ENCODE measurements at regions not wholly inside any gene's neighbourhood (a gene's known extent, or its start where the extent isn't known, plus 50 kb on each side); places are given as distances from the start of the nearest gene placed in this dataset.

GRCh38 chr10:31586723-31587638 is 268.0 kb downstream of the ZEB1 start:
- no peak overlapping the region for H3K27ac ChIP-seq
- WGBS, result 83% methylated on average over 21 of the region's 22 CpGs

GRCh38 chr10:31584876-31585275 is 265.9 kb downstream of the ZEB1 start:
- 55% methylated on average over 6 of the region's 6 CpGs for WGBS
- no peak for DNase-seq (ENCODE audit: low spot score)
- Histone ChIP-seq H3K27ac (no peak overlapping the region), H3K9me3 (no peaks in the 10 kb centered on the region), H3K36me3 (no peaks in the 10 kb centered on the region), H3K4me3 (no peak overlapping the region), H3K4me1 (replicated peaks) (no peaks in the 10 kb centered on the region), H3K27me3 (replicated peaks; ENCODE audit: insufficient read depth) (peaks cover 2% of the 10 kb centered on the region)
- no peak for TF ChIP-seq POLR2AphosphoS5 (IDR thresholded peaks at IDR 0.05)
- intact Hi-C loops (cut with DNase I), result no loop called here

More at GRCh38 chr10:31586723-31587638, 268.0 kb downstream of the ZEB1 start:
- H3K4me3 ChIP-seq, result no peak overlapping the region
- no peaks in the 10 kb centered on the region for H3K36me3 ChIP-seq
- TF ChIP-seq POLR2AphosphoS5 (IDR thresholded peaks at IDR 0.05) (no peak), CTCF (IDR thresholded peaks at IDR 0.05) (no peak), POLR2A (IDR thresholded peaks at IDR 0.05) (no peak)
- no peak for DNase-seq (ENCODE audit: low spot score)
- no peaks in the 10 kb centered on the region for H3K4me1 ChIP-seq (replicated peaks)
- no peaks in the 10 kb centered on the region for H3K9me3 ChIP-seq
- peaks cover 2% of the 10 kb centered on the region for H3K27me3 ChIP-seq (replicated peaks; ENCODE audit: insufficient read depth)
- intact Hi-C loops (cut with DNase I), result no loop called here

- H3K4me1 ChIP-seq (replicated peaks), result no peaks in the 10 kb centered on the region
- no peaks in the 10 kb centered on the region for H3K36me3 ChIP-seq
- TF ChIP-seq POLR2A (IDR thresholded peaks at IDR 0.05) (no peak), POLR2AphosphoS5 (IDR thresholded peaks at IDR 0.05) (no peak), CTCF (IDR thresholded peaks at IDR 0.05) (no peak)
- DNase-seq (ENCODE audit: low spot score), result no peak
- H3K9me3 ChIP-seq, result no peaks in the 10 kb centered on the region
- H3K27me3 ChIP-seq (replicated peaks; ENCODE audit: insufficient read depth), result peaks cover 2% of the 10 kb centered on the region
- 79% methylated on average over 12 of the region's 12 CpGs for WGBS
- intact Hi-C loops (cut with DNase I), result no loop called here
- H3K27ac ChIP-seq, result no peak overlapping the region
- no peak overlapping the region for H3K4me3 ChIP-seq
Observed at GRCh38 chr10:31584098-31584631, 265.1 kb downstream of the ZEB1 start.

GRCh38 chr10:31583293-31583692 is 264.3 kb downstream of the ZEB1 start:
- Histone ChIP-seq H3K4me1 (replicated peaks) (no peaks in the 10 kb centered on the region), H3K4me3 (no peak overlapping the region), H3K27ac (no peak overlapping the region), H3K9me3 (no peaks in the 10 kb centered on the region), H3K27me3 (replicated peaks; ENCODE audit: insufficient read depth) (peaks cover 2% of the 10 kb centered on the region), H3K36me3 (no peaks in the 10 kb centered on the region)
- intact Hi-C loops (cut with DNase I), result no loop called here
- TF ChIP-seq CTCF (IDR thresholded peaks at IDR 0.05), result no peak
- WGBS, result 71% methylated on average over 6 of the region's 6 CpGs
- DNase-seq (ENCODE audit: low spot score), result no peak

GRCh38 chr10:31582365-31583052 is 263.5 kb downstream of the ZEB1 start:
- Histone ChIP-seq H3K9me3 (no peaks in the 10 kb centered on the region), H3K4me3 (no peak overlapping the region), H3K36me3 (no peaks in the 10 kb centered on the region), H3K4me1 (replicated peaks) (no peaks in the 10 kb centered on the region), H3K27me3 (replicated peaks; ENCODE audit: insufficient read depth) (peaks cover 2% of the 10 kb centered on the region), H3K27ac (no peak overlapping the region)
- DNase-seq (ENCODE audit: low spot score), result no peak
- intact Hi-C loops (cut with DNase I), result no loop called here
- TF ChIP-seq POLR2AphosphoS5 (IDR thresholded peaks at IDR 0.05) (no peak), CTCF (IDR thresholded peaks at IDR 0.05) (no peak), POLR2A (IDR thresholded peaks at IDR 0.05) (no peak)
- WGBS, result 63% methylated on average over 8 of the region's 8 CpGs
